Tibial nerve (tissue), 4 donors: ENCODE measurements at regions not wholly inside any gene's neighbourhood (a gene's known extent, or its start where the extent isn't known, plus 50 kb on each side); places are given as distances from the start of the nearest gene placed in this dataset.

ENCODE experiments used
- DNase-seq, 2 donors: peaks; one replicate each; pipeline ENCODE4 v3.0.0-alpha.2; 2019; ENCODE audit warnings: low spot score in 2 of 2
- H3K27ac ChIP-seq, 4 donors: fragments of 200-600 bp; sonication (generic) in 3 of 4; one replicate each; pipeline ENCODE4 v1.5.1; 2017 to 2019; ENCODE audit warnings: mild to moderate bottlenecking in 1 of 4
- H3K27me3 ChIP-seq, 2 donors: fragments of 200-600 bp; sonication (generic) in 1 of 2; one replicate each; pipeline versions ENCODE4 v1.5.1 to v1.6.0; 2017 to 2019
- H3K36me3 ChIP-seq, 3 donors: fragments of 200-600 bp; sonication (generic); one replicate each; pipeline ENCODE4 v1.5.1; 2018 to 2019
- H3K4me1 ChIP-seq, 4 donors: fragments of 200-600 bp; sonication (generic) in 3 of 4; one replicate each; pipeline ENCODE4 v1.5.1; 2017 to 2019
- H3K4me3 ChIP-seq, 4 donors: fragments of 200-600 bp; sonication (generic) in 3 of 4; one replicate each; pipeline ENCODE4 v1.5.1; 2017 to 2019; ENCODE audit warnings: mild to moderate bottlenecking in 1 of 4, moderate library complexity in 1 of 4
- H3K9me3 ChIP-seq, 4 donors: fragments of 200-600 bp; sonication (generic) in 3 of 4; one replicate each; pipeline ENCODE4 v1.5.1; 2017 to 2019
- EP300 ChIP-seq, 2 donors: sonication (generic); formaldehyde crosslinking; IDR thresholded peaks; one replicate each; pipeline ENCODE4 v1.6.1; 2017; ENCODE audit warnings: antibody characterized with exemption in 2 of 2, mild to moderate bottlenecking in 1 of 2
- POLR2A ChIP-seq, 2 donors: fragments of 450-650 bp; IDR thresholded peaks; one replicate each; pipeline ENCODE4 v1.6.1; 2017; ENCODE audit warnings: antibody characterized with exemption in 2 of 2, mild to moderate bottlenecking in 2 of 2, moderate library complexity in 2 of 2
- WGBS, 2 donors: methylation state at CpG; one replicate each; pipeline ENCODE4 v1.1.5; 2018; 5-methylcytosine and 5-hydroxymethylcytosine counted together
- TF ChIP-seq, protein P1 (sequence below), 5 experiments: fragments of 200-600 bp in 3 of 5; fragments of 450-650 bp in 2 of 5; sonication (generic) in 3 of 5; IDR thresholded peaks; one replicate each; pipeline ENCODE4 v1.5.1; 2016 to 2019; ENCODE audit warnings: antibody characterized with exemption in 5 of 5, mild to moderate bottlenecking in 3 of 5, moderate library complexity in 2 of 5

GRCh38 chr5:68954618-68954910, 139.2 kb upstream of the SLC30A5 start:
- H3K36me3 ChIP-seq, result no peaks in the 10 kb centered on the region
- H3K27me3 ChIP-seq, result no peaks in the 10 kb centered on the region
- no peaks in the 10 kb centered on the region for H3K9me3 ChIP-seq
- TF ChIP-seq EP300 (IDR thresholded peaks at IDR 0.05) (no peak), POLR2A (IDR thresholded peaks at IDR 0.05) (no peak)
- TF ChIP-seq, protein P1, sequence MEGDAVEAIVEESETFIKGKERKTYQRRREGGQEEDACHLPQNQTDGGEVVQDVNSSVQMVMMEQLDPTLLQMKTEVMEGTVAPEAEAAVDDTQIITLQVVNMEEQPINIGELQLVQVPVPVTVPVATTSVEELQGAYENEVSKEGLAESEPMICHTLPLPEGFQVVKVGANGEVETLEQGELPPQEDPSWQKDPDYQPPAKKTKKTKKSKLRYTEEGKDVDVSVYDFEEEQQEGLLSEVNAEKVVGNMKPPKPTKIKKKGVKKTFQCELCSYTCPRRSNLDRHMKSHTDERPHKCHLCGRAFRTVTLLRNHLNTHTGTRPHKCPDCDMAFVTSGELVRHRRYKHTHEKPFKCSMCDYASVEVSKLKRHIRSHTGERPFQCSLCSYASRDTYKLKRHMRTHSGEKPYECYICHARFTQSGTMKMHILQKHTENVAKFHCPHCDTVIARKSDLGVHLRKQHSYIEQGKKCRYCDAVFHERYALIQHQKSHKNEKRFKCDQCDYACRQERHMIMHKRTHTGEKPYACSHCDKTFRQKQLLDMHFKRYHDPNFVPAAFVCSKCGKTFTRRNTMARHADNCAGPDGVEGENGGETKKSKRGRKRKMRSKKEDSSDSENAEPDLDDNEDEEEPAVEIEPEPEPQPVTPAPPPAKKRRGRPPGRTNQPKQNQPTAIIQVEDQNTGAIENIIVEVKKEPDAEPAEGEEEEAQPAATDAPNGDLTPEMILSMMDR (IDR thresholded peaks at IDR 0.05), result no peak
- H3K4me1 ChIP-seq, result peaks cover 0 to 24% (median 2%) of the 10 kb centered on the region in 4 donors
- WGBS, 2 donors, result 80 to 83% methylated on average over 2 of the region's 2 CpGs
- H3K4me3 ChIP-seq, result no peak overlapping the region
- peak overlapping the region in 1 of 4 donors; percentile 55 for H3K27ac ChIP-seq
- DNase-seq, result no peak

- TF ChIP-seq, protein P1 (IDR thresholded peaks at IDR 0.05), result no peak
- no peak for TF ChIP-seq POLR2A (IDR thresholded peaks at IDR 0.05)
- TF ChIP-seq EP300 (IDR thresholded peaks at IDR 0.05), result no peak
- peaks cover 0 to 22% (median 0%) of the 10 kb centered on the region in 4 donors for H3K4me1 ChIP-seq
- no peaks in the 10 kb centered on the region for H3K9me3 ChIP-seq
- DNase-seq, result no peak
- H3K4me3 ChIP-seq, result no peak overlapping the region
- H3K27ac ChIP-seq, result no peak overlapping the region
- no peaks in the 10 kb centered on the region for H3K36me3 ChIP-seq
- no peaks in the 10 kb centered on the region for H3K27me3 ChIP-seq
Measured at GRCh38 chr5:68957591-68957990, 136.2 kb upstream of the SLC30A5 start.

DNA sequence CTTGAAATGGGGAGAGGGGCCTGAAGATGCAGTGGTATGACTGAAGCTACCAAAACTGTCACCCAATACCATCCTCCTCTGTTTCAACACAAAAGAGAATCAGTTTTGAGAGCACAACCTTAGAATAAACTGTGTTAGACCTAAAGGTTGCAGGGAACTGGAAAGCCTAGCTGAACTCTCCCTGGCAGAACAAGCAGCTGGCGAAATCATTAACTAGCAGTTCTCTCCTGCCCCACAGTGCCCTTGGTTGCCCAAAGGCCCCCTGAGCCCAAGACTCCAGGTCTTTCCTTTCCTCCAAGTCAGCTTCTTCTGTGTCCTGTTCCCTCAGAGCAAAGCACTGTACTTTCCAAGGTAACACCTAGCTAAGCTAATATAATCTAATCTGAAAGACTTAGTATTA, 135.4 kb upstream of the SLC30A5 start:
- Histone ChIP-seq H3K4me3 (no peak overlapping the region), H3K27me3 (no peaks in the 10 kb centered on the region), H3K36me3 (no peaks in the 10 kb centered on the region), H3K4me1 (peaks cover 0 to 22% (median 0%) of the 10 kb centered on the region in 4 donors), H3K9me3 (no peaks in the 10 kb centered on the region), H3K27ac (no peak overlapping the region)
- TF ChIP-seq POLR2A (IDR thresholded peaks at IDR 0.05), result no peak
- no peak for TF ChIP-seq EP300 (IDR thresholded peaks at IDR 0.05)
- WGBS, 2 donors, result 88 to 91% methylated on average over 1 of the region's 1 CpG
- DNase-seq, result no peak

DNA sequence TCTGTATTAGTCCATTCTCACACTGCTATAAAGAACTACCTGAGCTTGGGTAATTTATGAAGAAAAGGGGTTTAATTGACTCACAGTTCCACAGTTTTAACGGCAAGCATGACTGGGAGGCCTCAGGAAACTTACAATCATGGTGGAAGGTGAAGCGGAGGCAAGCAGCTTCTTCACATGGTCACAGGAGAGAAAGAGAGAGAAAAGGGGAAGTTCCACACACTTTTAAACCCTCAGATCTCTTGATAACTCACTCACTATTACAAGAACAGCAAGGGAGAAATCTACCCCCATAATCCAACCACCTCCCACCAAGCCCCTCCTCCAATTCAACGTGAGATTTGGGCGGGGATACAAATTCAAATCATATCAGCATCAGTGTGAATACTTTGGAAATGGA, 133.4 kb upstream of the SLC30A5 start:
- WGBS, 2 donors, result 83 to 85% methylated on average over 4 of the region's 4 CpGs
- no peak overlapping the region for H3K27ac ChIP-seq

DNA sequence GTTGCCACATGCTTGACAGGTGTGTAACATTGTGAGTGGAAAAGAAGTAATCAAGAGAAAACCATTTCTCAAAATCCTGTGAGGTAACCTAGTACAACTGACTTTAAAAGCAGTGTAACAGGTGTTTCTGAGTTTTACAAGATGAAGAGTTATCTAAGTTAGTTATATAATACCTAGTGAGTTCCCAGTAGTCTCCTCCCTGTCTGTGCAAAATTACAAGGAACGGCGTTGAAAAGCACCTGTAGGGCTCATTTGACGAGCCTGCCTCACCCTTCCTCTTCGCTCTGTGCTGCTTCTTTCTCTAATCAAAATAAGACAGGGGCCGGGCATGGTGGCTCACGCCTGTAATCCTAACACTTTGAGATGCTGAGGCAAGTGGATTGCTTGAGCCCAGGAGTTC, 132.9 kb upstream of the SLC30A5 start:
- TF ChIP-seq, protein P1 (IDR thresholded peaks at IDR 0.05), result no peak
- TF ChIP-seq EP300 (IDR thresholded peaks at IDR 0.05), result no peak
- no peak for TF ChIP-seq POLR2A (IDR thresholded peaks at IDR 0.05)
- Histone ChIP-seq H3K4me1 (peaks cover 0 to 14% (median 0%) of the 10 kb centered on the region in 4 donors), H3K27ac (no peak overlapping the region), H3K27me3 (no peaks in the 10 kb centered on the region), H3K9me3 (no peaks in the 10 kb centered on the region), H3K4me3 (no peak overlapping the region), H3K36me3 (no peaks in the 10 kb centered on the region)
- 89 to 92% methylated on average over 6 of the region's 6 CpGs for WGBS, 2 donors
- DNase-seq, result no peak

More for the DNA sequence above, 133.4 kb upstream of the SLC30A5 start:
- Histone ChIP-seq H3K4me3 (no peak overlapping the region), H3K4me1 (peaks cover 0 to 14% (median 0%) of the 10 kb centered on the region in 4 donors), H3K9me3 (no peaks in the 10 kb centered on the region), H3K27me3 (no peaks in the 10 kb centered on the region), H3K36me3 (no peaks in the 10 kb centered on the region)
- no peak for DNase-seq
- TF ChIP-seq, protein P1 (IDR thresholded peaks at IDR 0.05), result no peak
- TF ChIP-seq POLR2A (IDR thresholded peaks at IDR 0.05) (no peak), EP300 (IDR thresholded peaks at IDR 0.05) (no peak)

- 73 to 83% methylated on average over 5 of the region's 5 CpGs for WGBS, 2 donors
- Histone ChIP-seq H3K36me3 (no peaks in the 10 kb centered on the region), H3K9me3 (no peaks in the 10 kb centered on the region), H3K4me3 (no peak overlapping the region), H3K4me1 (peaks cover 0 to 14% (median 0%) of the 10 kb centered on the region in 4 donors), H3K27me3 (no peaks in the 10 kb centered on the region), H3K27ac (no peak overlapping the region)
- TF ChIP-seq EP300 (IDR thresholded peaks at IDR 0.05) (no peak), POLR2A (IDR thresholded peaks at IDR 0.05) (no peak)
- TF ChIP-seq, protein P1 (IDR thresholded peaks at IDR 0.05), result no peak
- DNase-seq, result no peak
Measured at GRCh38 chr5:68961762-68962161, 132.1 kb upstream of the SLC30A5 start.
